SK-N-SH treated with all-trans-retinoic acid at 6 μM for 48 hours (cell line): ENCODE measurements at regions not wholly inside any gene's neighbourhood (a gene's known extent, or its start where the extent isn't known, plus 50 kb on each side); places are given as distances from the start of the nearest gene placed in this dataset.

Experiments
- BACH2 ChIP-seq: fragments of 250-450 bp; sonication (Bioruptor Pico); IDR thresholded peaks from 2 replicates; pipeline ENCODE4 v1.9.0; 2021; ENCODE audit warnings: mild to moderate bottlenecking, borderline replicate concordance
- CREB5 ChIP-seq: fragments of 250-450 bp; sonication (Bioruptor Pico); IDR thresholded peaks from 2 replicates; pipeline ENCODE4 v1.5.1; 2020; ENCODE audit warnings: low read depth, mild to moderate bottlenecking, moderate library complexity
- GLIS3 ChIP-seq: fragments of 250-450 bp; sonication (Bioruptor Pico); IDR thresholded peaks from 2 replicates; pipeline ENCODE4 v1.5.0; 2020; ENCODE audit warnings: mild to moderate bottlenecking, moderate library complexity
- OSR1 ChIP-seq: fragments of 250-450 bp; sonication (Bioruptor Pico); IDR thresholded peaks from 2 replicates; pipeline ENCODE4 v1.8.0; 2022; ENCODE audit warnings: moderate library complexity, mild to moderate bottlenecking, inconsistent platforms
- TCF4 ChIP-seq: fragments of 250-450 bp; sonication (Bioruptor Pico); IDR thresholded peaks from 2 replicates; pipeline ENCODE4 v1.8.0; 2021; ENCODE audit warnings: mild to moderate bottlenecking, moderate library complexity, borderline replicate concordance
- TOX ChIP-seq: fragments of 250-450 bp; sonication (Bioruptor Pico); IDR thresholded peaks from 2 replicates; pipeline ENCODE4 v1.8.0; 2021; ENCODE audit warnings: mild to moderate bottlenecking, moderate library complexity, borderline replicate concordance
- ZC3H10 ChIP-seq: fragments of 250-450 bp; sonication (Bioruptor Pico); IDR thresholded peaks from 2 replicates; pipeline ENCODE4 v1.5.1; 2021; ENCODE audit warnings: mild to moderate bottlenecking, moderate library complexity
- ZFP3 ChIP-seq: fragments of 250-450 bp; sonication (Bioruptor Pico); IDR thresholded peaks from 2 replicates; pipeline ENCODE4 v1.5.0; 2020; ENCODE audit warnings: mild to moderate bottlenecking, moderate library complexity
- ZFP30 ChIP-seq: fragments of 450-650 bp; formaldehyde crosslinking; IDR thresholded peaks from 2 replicates; pipeline ENCODE4 v1.5.0; 2022; ENCODE audit warnings: mild to moderate bottlenecking, moderate library complexity
- ZNF8 ChIP-seq: fragments of 450-650 bp; formaldehyde crosslinking; IDR thresholded peaks from 2 replicates; pipeline ENCODE4 v1.5.0; 2020; ENCODE audit warnings: mild to moderate bottlenecking, moderate library complexity
- TF ChIP-seq, protein P1 (sequence below): fragments of 250-450 bp; sonication (Bioruptor Pico); IDR thresholded peaks from 2 replicates; pipeline ENCODE4 v1.8.0; 2020; ENCODE audit warnings: mild to moderate bottlenecking, moderate library complexity, borderline replicate concordance

GRCh38 chr1:95572002-95572401, 338.0 kb downstream of the RWDD3 start:
- TF ChIP-seq OSR1 (CRISPR knock-in tag), result no peak
- no peak for TF ChIP-seq GLIS3 (CRISPR knock-in tag)
- TF ChIP-seq ZFP3 (CRISPR knock-in tag), result no peak
- TF ChIP-seq BACH2 (CRISPR knock-in tag), result no peak
- no peak for TF ChIP-seq TOX (CRISPR knock-in tag)
- TF ChIP-seq ZFP30 (CRISPR knock-in tag), result no peak
- no peak for TF ChIP-seq CREB5
- TF ChIP-seq, protein P1, sequence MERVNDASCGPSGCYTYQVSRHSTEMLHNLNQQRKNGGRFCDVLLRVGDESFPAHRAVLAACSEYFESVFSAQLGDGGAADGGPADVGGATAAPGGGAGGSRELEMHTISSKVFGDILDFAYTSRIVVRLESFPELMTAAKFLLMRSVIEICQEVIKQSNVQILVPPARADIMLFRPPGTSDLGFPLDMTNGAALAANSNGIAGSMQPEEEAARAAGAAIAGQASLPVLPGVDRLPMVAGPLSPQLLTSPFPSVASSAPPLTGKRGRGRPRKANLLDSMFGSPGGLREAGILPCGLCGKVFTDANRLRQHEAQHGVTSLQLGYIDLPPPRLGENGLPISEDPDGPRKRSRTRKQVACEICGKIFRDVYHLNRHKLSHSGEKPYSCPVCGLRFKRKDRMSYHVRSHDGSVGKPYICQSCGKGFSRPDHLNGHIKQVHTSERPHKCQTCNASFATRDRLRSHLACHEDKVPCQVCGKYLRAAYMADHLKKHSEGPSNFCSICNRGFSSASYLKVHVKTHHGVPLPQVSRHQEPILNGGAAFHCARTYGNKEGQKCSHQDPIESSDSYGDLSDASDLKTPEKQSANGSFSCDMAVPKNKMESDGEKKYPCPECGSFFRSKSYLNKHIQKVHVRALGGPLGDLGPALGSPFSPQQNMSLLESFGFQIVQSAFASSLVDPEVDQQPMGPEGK (CRISPR knock-in tag), result no peak
- TF ChIP-seq TCF4 (CRISPR knock-in tag), result no peak
- no peak for TF ChIP-seq ZNF8 (CRISPR knock-in tag)
- no peak for TF ChIP-seq ZC3H10
